Endothelial cell of umbilical vein (primary cell): ENCODE measurements at regions not wholly inside any gene's neighbourhood (a gene's known extent, or its start where the extent isn't known, plus 50 kb on each side); places are given as distances from the start of the nearest gene placed in this dataset.

ENCODE experiments used
- BruUV-seq: library from RNA; stranded (reverse); fragments of 400-500 nt; replicated peaks from 2 replicates; lab custom pipeline; 2021; lab: Mats Ljungman, UMichigan
- CTCF ChIA-PET: fragments of 300-600, 350-600 bp; sonication (Branson Sonifier 250); formaldehyde crosslinking; loops from one replicate; lab custom pipeline; 2021; ENCODE audit warnings: antibody characterized with exemption, inconsistent platforms; lab: Charles Lee
- POLR2A ChIA-PET: fragments of 300-600, 350-600 bp; sonication (Branson Sonifier 250); formaldehyde crosslinking; loops from one replicate; lab custom pipeline; 2021; ENCODE audit warnings: antibody characterized with exemption, inconsistent platforms; lab: Charles Lee
- DNase-seq: peaks from one replicate; pipeline ENCODE4 v3.0.0-alpha.2; 2011; ENCODE audit warnings: low read depth, low spot score
- FAIRE-seq: peaks from 2 replicates; lab custom pipeline; 2011; peaks lifted over from hg19 to GRCh38; lab: Jason Lieb, UNC
- H2AFZ ChIP-seq: 2 replicates; pipeline ENCODE4 v1.6.0; 2012; ENCODE audit warnings: low read depth, low read length, control low read depth, inconsistent platforms
- H3K27ac ChIP-seq: 2 replicates; pipeline ENCODE4 v1.5.1; 2011; ENCODE audit warnings: low read depth, mild to moderate bottlenecking, control low read depth, low read length, moderate library complexity; ENCODE audit not compliant: insufficient read depth
- H3K27me3 ChIP-seq, 2 experiments: 2 replicates each; pipeline versions ENCODE4 v1.6.0 to v1.6.1; 2011; ENCODE audit warnings: low read length in 2 of 2, mixed read lengths in 1 of 2; ENCODE audit not compliant: control insufficient read depth in 2 of 2, insufficient read depth in 2 of 2
- H3K36me3 ChIP-seq, 2 experiments: 2 replicates in 1 of 2; 3 replicates in 1 of 2; pipeline ENCODE4 v1.5.1; 2011; ENCODE audit warnings: low read length in 2 of 2, mild to moderate bottlenecking in 1 of 2, moderate library complexity in 1 of 2; ENCODE audit not compliant: control insufficient read depth in 2 of 2, insufficient read depth in 2 of 2; ENCODE audit errors: extremely low read depth in 1 of 2
- H3K4me1 ChIP-seq: 3 replicates; pipeline ENCODE4 v1.5.1; 2011; ENCODE audit warnings: mild to moderate bottlenecking, low read length; ENCODE audit not compliant: control insufficient read depth, insufficient read depth; ENCODE audit errors: extremely low read depth
- H3K4me2 ChIP-seq: 2 replicates; pipeline ENCODE4 v1.6.1; 2011; ENCODE audit warnings: low read length, control low read depth, mixed read lengths; ENCODE audit not compliant: insufficient read depth
- H3K4me3 ChIP-seq, 3 experiments: fragments of 200-600 bp in 1 of 3; sonication (generic), shearing (Covaris generic) in 1 of 3; replicated peaks in 1 of 3; 2 replicates each; pipeline ENCODE4 v1.5.1; 2011 to 2016; ENCODE audit warnings: control low read depth in 3 of 3, low read length in 3 of 3, mild to moderate bottlenecking in 2 of 3, inconsistent platforms in 1 of 3, low read depth in 1 of 3, moderate library complexity in 1 of 3; ENCODE audit not compliant: insufficient read depth in 1 of 3
- H3K79me2 ChIP-seq: 2 replicates; pipeline ENCODE4 v1.6.0; 2012; ENCODE audit warnings: low read length, inconsistent platforms; ENCODE audit not compliant: control insufficient read depth, insufficient read depth
- H3K9ac ChIP-seq: replicated peaks from 2 replicates; pipeline ENCODE3; 2011; ENCODE audit warnings: low read length, control low read depth; ENCODE audit not compliant: insufficient read depth; ENCODE audit errors: extremely low read depth
- H3K9me1 ChIP-seq: replicated peaks from 3 replicates; pipeline ENCODE4 v1.6.0; 2011; ENCODE audit warnings: mild to moderate bottlenecking, low read length; ENCODE audit not compliant: control insufficient read depth, insufficient read depth; ENCODE audit errors: extremely low read depth
- H3K9me3 ChIP-seq: replicated peaks from 2 replicates; pipeline ENCODE4 v1.5.1; 2012; ENCODE audit warnings: low read length, inconsistent platforms; ENCODE audit not compliant: control insufficient read depth, insufficient read depth
- H4K20me1 ChIP-seq: replicated peaks from 2 replicates; pipeline ENCODE3; 2011; ENCODE audit warnings: mild to moderate bottlenecking, low read length; ENCODE audit not compliant: control insufficient read depth, insufficient read depth; ENCODE audit errors: extremely low read depth
- CTCF ChIP-seq, 2 donors: IDR thresholded peaks; 1 replicate in 1 of 2; 2 replicates in 1 of 2; pipeline ENCODE4 v1.5.1; 2011; ENCODE audit warnings: low read length in 2 of 2, mild to moderate bottlenecking in 2 of 2, moderate library complexity in 2 of 2, control low read depth in 1 of 2, inconsistent platforms in 1 of 2, low read depth in 1 of 2; ENCODE audit not compliant: insufficient read depth in 1 of 2; ENCODE audit errors: extremely low read depth in 1 of 2
- EZH2 ChIP-seq: IDR thresholded peaks from 2 replicates; pipeline ENCODE4 v1.6.1; 2012; ENCODE audit warnings: borderline replicate concordance, low read depth, mild to moderate bottlenecking, moderate library complexity, low read length, inconsistent platforms; ENCODE audit not compliant: severe bottlenecking
- FOS ChIP-seq: IDR thresholded peaks from 2 replicates; pipeline ENCODE4 v1.6.1; 2011; ENCODE audit warnings: mild to moderate bottlenecking, low read length, moderate library complexity, borderline replicate concordance; ENCODE audit not compliant: insufficient read depth
- GATA2 ChIP-seq: IDR thresholded peaks from 2 replicates; pipeline ENCODE4 v1.7.0; 2011; ENCODE audit warnings: low read depth, mild to moderate bottlenecking, moderate library complexity, mixed read lengths, low read length; ENCODE audit not compliant: insufficient read length, insufficient read depth
- JUN ChIP-seq: IDR thresholded peaks from 2 replicates; pipeline ENCODE4 v1.6.1; 2011; ENCODE audit warnings: borderline replicate concordance, low read depth; ENCODE audit not compliant: insufficient read length, insufficient read depth
- MAX ChIP-seq: IDR thresholded peaks from 2 replicates; pipeline ENCODE4 v1.6.1; 2011; ENCODE audit not compliant: insufficient read depth, insufficient read length
- MYC ChIP-seq: IDR thresholded peaks from one replicate; pipeline ENCODE4 v1.6.1; 2011; ENCODE audit warnings: mild to moderate bottlenecking, low read depth, low read length
- POLR2A ChIP-seq: IDR thresholded peaks from 2 replicates; pipeline ENCODE4 v1.6.1; 2012; ENCODE audit warnings: low read depth, mild to moderate bottlenecking, control low read depth, low read length
- POLR2AphosphoS5 ChIP-seq: IDR thresholded peaks from 2 replicates; pipeline ENCODE4 v1.6.1; 2012; ENCODE audit warnings: low read depth, mild to moderate bottlenecking, control low read depth, low read length, moderate library complexity; ENCODE audit not compliant: insufficient read depth
- dilution Hi-C: fragments of 300-500 bp; cut with MboI; formaldehyde crosslinking; loops from one replicate; pipeline ENCODE4 v1.15.0; 2019; ENCODE audit warnings: low sequenced_read_pairs; ENCODE audit not compliant: extremely low pct_ligation_motif_present
- intact Hi-C: fragments of 100-400 bp; cut with micrococcal nuclease; formaldehyde crosslinking; loops from one replicate; pipeline ENCODE4 v1.10.0; 2022

- no peak for TF ChIP-seq JUN
- no peak for TF ChIP-seq MYC
- TF ChIP-seq EZH2 = no peak
- TF ChIP-seq FOS = no peak
- no peak for TF ChIP-seq POLR2AphosphoS5
- TF ChIP-seq POLR2A = no peak
- TF ChIP-seq GATA2 = no peak
- no peak for TF ChIP-seq MAX
- no peak for TF ChIP-seq CTCF (IDR thresholded peaks at IDR 0.05; ENCODE audit: extremely low read depth in 1 of 2, insufficient read depth in 1 of 2, low read depth in 1 of 2, low read length in 2 of 2)
- dilution Hi-C loops = no loop called here
- ChIA-PET CTCF (interaction anchor here (0.8 kb wide), 1 partner anchor 1084 kb away, joined by 4 read pairs; no protein-coding TSS in a partner anchor), POLR2A (no interaction called here)
- no peak overlapping the region for H3K4me2 ChIP-seq
- no peaks in the 10 kb centered on the region for H3K27me3 ChIP-seq
- BruUV-seq = no TSS peak
- H3K27ac ChIP-seq = no peak overlapping the region
- H3K9me3 ChIP-seq = no peaks in the 10 kb centered on the region
- no peaks in the 10 kb centered on the region for H4K20me1 ChIP-seq
- DNase-seq (no peak), FAIRE-seq (no peak)
- no peak overlapping the region for H3K9ac ChIP-seq
- intact Hi-C loops = no loop called here
- H3K4me1 ChIP-seq = no peaks in the 10 kb centered on the region
- H3K9me1 ChIP-seq = no peaks in the 10 kb centered on the region
- H3K4me3 ChIP-seq = no peak overlapping the region
- no peaks in the 10 kb centered on the region for H3K36me3 ChIP-seq
- H2AFZ ChIP-seq = no peak overlapping the region
- no peaks in the 10 kb centered on the region for H3K79me2 ChIP-seq
Measured at GRCh38 chr5:158022393-158022792, 163.4 kb upstream of the CLINT1 start.
